Stimulated activated CD4-positive, alpha-beta T cell treated with anti-CD3 and anti-CD28 coated beads, Interleukin-1b, Interleukin-23, amount 100 ng/mL, for 4 hours (primary cell): ENCODE measurements at regions not wholly inside any gene's neighbourhood (a gene's known extent, or its start where the extent isn't known, plus 50 kb on each side); places are given as distances from the start of the nearest gene placed in this dataset.
A peak's percentile ranks its signal among the peaks of the same experiment; 100 is the strongest.
"Not testable (repeated sequence)": the region's sequence is repeated elsewhere in the genome, so short reads cannot be mapped to it uniquely, and the experiment has no call there.

Source experiments
- DNase-seq, 2 donors: peaks; one replicate each; pipeline ENCODE4 v3.0.0-alpha.2; 2020; ENCODE audit warnings: low read depth in 2 of 2

DNA sequence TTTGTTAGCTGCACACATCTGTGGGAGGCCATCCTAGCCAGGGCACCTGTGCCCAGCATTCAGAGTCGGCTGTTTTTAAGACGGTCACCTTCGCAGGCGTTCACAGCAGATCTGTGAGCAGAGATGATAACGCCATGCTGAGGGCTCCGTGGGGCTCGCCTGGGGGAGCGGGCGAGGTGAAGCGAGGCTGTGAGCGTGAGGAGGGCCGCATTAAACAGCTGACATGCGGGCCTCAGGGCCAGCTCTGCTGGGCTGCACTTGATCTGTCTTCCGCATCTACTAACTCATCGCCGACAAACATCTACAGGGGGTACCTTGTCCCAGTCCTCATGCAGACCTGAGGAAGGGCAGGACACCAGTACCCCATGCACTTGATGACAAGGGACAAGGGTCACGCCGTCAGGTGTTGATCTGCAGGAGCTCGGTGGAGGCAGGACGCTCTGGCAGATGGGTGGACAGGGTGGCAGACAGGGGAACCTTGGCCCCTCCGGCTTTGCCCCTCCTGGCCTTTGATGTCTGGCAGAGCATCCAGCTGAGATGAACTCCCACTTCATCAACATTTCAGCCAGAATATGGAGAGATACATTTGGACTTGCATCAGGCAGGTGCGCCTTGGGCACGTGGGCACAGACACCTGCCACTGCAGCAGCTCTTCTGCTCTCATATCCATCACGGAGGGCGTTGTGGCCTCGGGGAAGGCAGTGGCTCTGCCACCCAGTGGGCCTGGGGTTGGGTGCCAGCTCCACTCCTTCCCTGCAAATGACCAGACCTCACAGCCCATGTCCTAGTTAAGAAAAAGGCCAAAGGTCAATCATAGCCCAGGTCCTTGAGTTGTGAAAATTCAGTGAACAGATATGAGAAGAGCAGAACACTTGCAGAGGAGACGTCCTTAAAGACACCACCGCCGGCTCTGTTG is 822.9 kb downstream of the BRD1 start:
- no peak for DNase-seq

DNA sequence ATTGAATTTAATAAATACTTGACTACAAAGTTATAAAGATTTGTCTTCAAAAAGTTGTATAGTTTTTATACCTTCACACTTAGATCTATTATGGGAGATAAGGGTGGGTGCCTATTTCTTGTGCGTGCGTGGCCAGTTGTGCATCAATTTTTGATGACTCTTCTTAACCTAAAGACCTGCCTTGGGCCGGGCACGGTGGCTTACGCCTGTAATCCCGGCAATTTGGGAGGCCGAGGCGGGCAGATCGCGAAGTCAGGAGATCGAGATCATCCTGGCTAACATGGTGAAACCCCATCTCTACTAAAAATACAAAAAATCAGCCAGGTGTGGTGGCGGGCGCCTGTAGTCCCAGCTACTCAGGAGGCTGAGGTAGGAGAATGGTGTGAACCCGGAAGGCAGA is 830.1 kb downstream of the BRD1 start:
- DNase-seq: not testable (repeated sequence)

DNA sequence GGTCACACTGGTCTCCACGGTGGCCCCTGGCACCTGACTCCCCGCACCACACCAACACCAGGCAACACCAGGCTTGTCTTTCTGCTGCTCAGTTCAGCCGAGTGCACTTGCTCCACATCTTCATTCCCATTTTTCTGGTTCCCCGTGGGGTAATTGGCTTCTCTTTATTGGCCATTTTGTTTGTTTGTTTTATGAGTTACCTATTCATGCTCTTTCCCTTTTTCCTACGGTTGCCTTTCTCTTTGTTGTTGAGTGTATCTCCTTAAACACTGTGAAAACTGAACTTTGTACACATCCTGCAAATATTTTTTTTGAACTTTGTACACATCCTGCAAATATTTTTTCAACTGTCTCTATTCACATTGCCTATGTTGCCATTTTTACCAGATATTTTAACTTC is 834.0 kb downstream of the BRD1 start:
- no peak for DNase-seq

DNA sequence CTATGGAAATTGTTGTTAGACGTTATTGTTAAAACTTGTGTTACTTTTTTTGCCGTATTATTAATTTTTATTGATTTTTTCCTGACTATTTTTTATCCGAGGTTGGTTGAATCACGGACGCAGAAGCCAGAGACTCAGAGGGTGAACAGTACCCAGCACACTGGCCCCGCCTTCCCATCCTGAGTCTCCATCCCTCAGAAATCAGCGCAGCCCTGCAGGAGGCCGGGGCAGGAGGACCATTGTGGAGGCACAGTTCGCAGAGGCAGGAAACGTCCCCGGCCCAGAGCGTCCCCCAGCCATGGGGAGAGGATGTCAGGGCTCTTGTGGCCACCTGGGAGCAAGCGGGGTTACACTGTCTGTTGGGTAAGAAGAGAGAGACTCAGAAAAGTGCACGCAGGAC is 843.0 kb downstream of the BRD1 start:
- no peak for DNase-seq

DNA sequence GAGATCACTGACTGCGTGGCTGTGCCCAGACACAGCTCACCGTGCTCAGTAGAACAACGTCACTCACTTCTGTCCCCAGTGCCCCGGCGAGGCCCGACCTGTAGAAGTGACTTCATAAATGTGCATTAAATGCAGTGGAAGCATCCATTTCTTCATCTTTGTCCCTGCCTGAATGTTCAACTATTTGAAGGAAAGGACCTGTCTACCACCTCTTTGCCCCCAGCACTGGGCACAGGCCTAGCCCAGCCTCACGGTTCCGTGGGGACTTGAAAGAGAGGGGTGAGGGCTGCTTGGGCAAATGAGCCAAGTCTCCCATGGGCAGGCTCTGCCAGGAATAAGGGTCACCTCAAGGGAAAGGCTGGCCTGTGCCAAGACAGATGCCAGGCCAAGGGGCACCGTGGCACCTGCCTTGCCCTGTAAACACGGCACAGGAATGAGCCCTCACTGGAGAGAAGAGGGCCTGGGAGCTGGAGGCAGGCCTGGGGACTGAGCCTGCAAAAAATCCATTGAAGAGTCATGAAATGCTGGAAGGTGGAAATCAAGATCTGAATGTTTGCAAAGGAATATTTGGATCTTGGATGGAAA is 845.3 kb downstream of the BRD1 start:
- DNase-seq: no peak

DNA sequence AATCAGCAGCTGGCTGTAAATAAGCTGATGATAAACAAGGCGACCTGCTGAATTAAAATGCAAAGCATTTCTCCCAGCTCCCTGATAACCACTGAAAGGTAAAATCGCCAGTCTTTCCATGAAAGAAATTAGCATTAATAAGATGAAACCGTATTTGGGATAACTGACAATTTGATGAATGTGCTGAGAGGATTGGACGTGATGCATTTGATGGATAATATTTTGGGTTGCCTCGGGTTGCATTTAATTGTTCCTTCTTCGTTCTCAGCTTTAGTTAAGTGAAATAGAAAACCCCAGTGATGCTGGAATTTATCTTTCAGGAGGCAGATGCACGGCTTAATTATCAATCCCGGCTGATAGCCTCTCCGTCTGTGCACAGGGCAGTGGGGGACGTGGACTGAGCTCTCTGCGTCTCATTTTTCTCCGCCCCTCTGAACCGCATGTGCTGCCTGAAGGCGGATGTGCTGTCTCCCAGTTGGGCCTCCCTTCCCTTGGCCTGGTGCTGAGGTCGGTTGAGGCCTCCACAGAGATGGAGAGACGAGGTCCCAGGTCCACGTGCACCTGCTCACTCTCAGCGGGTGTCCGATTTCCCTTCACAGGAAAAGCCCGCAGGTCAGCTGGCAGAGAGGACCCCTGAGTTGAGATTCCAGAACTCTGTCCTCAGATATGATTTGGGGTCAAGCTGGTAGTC is 846.2 kb downstream of the BRD1 start:
- DNase-seq: no peak

DNA sequence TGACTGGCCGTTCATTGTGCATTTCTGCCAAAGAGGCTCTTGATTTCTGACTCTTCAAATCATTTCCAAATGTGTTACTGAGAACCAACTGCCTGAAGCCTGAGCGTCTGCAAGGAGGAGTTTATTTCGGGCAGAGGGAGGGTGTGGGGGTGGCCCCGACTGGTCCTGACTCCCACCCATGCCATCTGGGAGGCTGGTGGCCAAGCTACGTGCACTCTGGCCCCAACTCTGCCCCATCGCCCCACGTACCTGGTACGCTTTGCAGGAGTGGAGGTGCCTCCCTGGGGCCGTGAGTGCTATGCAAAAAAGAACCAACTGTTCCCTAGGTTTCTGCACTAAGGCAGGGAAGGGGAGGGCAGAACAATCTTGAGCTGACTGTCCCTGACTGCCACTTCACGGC is 846.8 kb downstream of the BRD1 start:
- no peak for DNase-seq

DNA sequence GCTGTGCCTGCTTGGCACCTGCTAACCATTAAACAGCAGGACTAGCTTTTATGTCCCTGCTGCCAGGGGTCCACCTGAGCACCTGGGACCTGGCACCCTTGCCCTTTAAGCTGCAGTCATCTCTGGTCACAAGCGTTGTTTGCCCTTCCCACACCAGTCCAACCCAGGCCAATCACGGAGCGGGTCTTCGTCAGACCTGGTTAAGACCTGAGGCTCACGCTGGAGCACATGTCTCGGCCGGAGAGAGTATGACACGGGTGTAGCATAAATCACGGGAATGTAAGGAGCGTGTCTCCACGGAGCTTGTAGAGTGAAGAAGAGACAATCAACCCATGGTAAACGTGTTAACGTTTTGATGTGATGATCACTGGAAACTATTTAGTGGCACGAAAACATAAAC is 847.3 kb downstream of the BRD1 start:
- no peak for DNase-seq

DNA sequence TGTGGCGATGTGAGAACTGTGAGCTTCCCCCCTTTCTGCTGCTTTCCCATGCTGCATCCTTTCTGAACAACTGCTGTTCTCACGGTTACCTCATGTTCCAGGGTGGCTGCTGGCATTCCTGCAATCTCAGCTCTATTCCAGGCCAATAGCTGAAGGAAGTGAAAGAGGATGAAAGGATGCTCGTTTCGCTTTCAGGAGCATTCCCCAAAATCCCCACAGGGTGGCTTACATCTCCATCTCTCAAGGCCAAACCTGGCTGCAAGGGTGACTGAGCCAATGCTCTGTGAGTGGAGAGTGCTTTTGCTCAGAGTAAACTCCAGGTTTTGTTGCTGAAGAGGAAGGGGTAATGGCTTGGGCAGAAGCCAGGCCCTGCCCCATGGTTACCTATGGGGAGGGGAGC is 848.2 kb downstream of the BRD1 start:
- DNase-seq: no peak

DNA sequence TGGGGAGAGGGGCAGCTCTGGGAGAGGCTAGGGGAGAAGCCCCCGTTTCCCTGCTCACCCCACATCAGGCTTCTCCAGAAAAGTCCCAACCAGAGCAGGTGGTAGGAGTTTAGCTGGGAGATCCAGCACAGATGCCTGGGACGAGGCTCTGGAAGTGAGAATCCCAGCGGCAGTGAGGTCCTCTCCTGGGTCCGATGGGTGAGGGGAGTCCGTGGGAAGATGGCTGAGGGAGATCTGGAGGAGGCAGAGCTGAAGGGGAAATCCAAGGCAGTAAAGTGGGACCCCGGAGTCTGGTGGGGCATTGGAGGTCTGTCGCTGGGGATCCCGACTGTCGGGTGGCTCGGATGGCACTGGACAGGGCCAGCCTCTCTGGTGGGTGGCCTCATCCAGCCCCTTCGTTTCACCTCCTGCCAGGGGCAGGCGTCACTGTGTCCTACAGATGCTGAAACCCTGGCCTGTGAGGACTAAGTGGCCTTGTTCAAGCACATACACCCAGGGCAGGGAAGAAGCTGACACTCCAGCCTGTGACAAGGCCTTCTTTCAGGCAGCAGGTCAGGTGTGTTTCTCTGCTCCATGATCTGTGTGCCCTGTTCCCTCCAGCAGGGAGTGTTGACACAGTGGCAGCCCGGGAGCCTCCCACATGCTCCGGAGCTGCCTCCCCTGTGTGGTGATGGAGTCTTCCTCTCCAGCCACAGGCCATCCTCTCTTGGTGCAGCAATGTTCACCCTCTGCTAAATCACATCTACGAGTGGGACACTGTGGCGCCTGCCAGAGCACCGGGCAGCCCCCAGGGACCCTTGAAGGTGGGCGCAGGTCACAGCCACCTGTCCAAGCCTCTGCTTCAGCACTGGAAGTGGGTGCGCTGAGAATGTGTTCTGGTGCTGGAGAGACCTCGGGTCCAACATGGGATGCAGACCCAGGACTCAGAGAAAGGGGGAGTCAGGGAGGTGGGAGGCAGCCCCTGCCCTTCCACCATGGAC is 850.8 kb downstream of the BRD1 start:
- no peak for DNase-seq

DNA sequence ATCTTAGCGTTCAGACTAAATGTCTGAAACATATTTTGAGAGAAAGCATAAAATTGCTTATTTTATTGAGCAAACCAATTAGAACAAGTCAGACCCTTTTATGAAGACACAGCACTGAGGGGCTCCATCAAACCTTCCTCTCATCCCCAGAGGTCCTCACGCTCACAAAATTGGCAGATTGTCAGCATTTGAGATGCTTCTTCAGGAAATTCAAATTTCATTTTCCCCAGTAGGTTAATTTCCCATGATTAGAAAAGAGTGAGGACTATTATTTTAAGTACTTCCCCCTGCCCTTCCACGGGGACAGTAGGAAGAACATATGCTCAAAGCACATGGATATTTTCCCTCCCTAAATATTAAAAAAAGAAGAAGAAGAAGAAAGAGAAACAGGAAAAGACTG is 851.8 kb downstream of the BRD1 start:
- no peak for DNase-seq

DNA sequence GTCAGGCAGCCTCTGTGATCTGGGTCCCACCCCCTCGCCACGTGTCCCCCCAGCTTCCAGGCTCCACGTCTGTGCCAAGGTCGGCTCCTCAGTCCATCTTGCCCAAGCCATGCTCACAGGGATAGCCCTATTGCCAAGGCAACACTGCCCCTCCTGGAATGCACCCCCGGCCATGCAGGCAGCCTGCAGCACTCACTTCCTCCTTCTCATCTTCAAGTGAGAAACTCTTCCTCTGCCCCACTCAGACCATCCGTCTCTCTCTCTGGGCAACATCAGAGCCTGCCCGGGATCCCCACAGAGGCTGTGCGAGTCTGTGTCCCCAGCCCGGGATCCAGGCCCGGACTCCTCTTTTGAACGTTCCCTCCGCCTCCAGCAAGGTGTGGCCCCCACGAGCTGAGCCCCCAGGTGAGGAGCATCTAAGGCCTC is 852.3 kb downstream of the BRD1 start:
- no peak for DNase-seq

DNA sequence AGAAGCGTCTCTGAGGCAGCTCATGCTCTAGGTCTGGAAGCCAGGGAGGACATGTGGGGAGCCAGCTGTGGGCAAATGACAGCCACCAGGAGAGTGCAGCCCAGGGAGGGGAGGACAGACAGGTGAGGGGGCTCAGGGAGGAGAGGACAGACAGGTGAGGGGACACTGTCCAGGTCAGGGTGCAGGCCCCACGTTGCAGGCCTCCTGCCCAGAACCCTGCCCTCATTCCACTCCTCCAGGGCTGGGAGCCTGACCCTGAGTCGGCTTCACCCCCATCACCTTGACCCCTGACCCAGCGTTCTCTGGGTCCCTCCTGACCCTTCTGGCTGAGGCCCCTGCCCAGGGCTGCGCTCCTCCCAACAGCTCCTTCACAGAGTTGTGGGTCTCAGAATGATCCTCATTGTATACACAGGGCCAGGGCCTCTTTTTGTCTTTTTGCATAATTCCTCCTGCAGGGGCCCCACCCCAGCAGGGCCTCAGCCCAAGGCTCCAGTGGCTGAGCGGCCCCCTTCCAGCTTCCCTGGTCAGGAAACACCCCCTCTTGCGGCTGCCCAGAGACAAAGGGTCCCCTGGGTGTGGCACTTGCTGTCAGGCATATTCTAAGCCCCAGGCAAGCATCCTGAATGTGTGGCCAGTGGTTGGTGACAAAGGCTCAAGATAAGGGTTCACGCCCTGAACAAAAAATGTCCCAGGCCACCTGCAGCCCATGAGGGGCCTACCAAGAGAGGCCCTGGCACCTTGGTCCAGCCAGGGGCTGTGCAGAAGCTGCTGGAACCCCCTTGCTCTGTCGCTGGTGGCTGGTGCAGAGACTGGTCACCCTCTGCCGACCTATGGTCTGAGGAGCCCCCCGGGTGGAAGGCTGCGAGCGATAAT is 853.0 kb downstream of the BRD1 start:
- no peak for DNase-seq

DNA sequence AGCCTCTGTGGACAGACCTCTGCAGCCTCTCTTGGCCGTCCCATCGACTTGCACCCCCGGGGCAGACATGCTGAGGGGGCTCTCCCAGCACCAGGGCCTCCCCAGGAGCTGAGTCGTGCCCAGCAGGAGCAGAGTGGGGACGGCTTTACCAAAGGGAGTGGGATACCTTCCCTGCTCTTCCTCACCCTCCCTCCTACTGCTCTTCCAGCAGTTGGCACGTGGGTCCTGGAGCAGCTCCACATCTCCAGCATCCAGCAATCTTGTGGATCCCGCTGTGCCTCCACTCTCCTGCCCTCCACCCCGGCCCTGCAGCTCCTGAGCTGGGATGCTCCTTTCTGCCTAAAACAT is 854.0 kb downstream of the BRD1 start:
- no peak for DNase-seq

DNA sequence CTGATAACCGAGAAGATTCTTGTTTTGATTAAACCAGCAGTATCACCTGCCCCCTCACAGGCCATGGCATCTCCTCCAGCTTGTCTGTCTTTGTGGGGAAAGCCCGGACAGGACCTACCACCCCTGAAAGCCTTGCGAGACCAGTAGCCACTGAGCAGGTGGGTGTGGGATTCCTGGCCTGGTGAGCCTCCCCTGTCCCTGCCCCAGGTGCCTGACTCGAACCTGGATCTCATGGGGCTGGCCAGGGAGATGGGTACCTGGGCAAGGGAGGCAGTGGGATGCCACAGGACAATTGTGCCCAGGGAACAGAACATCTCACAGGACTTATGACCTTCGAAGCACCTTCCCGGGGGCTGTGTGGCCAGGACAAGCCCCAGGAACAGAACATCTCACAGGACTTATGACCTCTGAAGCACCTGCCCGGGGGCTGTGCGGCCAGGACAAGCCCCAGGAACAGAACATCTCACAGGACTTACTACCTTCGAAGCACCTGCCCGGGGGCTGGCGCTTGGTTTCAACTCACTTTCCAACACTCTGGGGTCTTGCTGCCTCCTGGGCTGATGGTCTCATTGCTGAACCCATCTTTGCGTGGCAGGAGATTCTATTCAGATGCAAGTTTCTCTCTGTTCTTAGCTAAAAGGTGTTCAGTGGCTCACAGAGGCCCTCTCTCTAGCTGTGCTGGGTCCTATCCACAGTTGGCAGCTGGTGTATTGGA is 854.5 kb downstream of the BRD1 start:
- DNase-seq: no peak

DNA sequence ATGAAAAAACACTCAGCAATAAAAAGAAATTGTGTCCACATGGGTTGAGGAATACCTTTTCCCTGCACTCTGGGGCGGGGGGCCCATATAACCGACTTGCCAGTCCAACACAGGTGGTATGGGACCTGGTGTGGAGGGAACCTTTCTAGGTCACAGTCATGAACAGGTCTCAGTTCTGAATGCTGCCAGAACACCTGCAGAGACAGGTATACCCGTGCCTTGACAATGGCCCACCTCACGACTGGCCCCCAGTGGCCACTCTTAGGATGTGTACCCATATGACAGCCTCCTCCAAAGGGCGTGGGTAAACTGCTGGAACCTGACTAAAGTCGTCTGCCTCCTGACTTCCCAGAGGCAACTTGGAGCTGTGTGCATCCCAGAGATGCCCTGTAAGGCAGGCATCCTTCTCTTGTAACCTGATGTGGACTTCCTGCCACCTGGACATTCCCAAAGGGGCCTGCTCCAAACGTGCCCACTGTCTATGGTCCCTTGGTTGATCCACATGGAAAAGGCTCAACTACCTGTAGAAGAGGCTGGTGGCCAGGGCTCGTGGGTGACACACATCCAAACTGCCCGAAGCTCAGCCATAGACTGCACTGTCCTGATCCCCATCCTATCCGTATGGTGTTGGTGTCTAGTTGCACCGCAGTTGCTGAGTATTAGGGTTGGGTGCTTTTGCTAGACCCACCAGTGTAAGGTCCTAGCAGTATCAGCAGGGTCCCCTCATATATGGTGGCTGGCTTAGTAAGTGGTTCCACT is 859.3 kb downstream of the BRD1 start:
- DNase-seq: peak in 1 of 2 donors; percentile 7

DNA sequence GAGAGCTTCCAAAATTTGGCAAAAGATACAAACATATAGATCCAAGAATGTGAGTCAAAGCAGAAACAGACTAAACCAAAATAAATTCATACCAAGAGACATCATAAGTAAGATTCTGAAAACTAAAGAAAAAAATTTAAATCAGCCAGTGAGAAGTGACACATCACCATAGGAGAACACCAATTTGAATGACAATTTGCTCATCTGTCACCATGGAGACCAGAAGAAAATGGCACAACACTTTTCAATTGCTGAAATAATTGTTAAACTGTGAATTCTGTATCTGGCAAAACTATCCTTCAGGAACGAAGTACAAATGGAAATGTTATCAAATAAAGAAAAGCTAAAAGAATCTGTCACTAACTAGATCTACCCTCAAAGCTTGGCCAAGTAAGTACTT is 864.3 kb downstream of the BRD1 start:
- DNase-seq: no peak

DNA sequence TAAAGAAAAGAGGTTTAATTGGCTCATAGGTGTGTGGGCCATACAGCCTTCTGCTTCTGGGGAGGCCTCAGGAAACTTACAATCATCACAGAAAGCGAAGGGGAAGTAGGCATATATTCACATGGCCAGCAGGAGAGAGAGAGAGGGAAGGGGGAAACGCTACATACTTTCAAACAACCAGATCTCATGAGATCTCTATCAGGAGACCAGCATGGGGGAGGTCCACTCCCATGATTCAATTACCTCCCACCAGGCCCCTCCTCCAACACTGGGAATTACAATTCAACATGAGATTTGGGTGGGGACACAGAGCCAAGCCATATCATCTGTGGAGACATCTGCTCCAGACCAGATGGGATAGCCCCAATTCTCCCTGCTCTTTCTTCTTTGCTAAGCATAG is 866.0 kb downstream of the BRD1 start:
- no peak for DNase-seq

DNA sequence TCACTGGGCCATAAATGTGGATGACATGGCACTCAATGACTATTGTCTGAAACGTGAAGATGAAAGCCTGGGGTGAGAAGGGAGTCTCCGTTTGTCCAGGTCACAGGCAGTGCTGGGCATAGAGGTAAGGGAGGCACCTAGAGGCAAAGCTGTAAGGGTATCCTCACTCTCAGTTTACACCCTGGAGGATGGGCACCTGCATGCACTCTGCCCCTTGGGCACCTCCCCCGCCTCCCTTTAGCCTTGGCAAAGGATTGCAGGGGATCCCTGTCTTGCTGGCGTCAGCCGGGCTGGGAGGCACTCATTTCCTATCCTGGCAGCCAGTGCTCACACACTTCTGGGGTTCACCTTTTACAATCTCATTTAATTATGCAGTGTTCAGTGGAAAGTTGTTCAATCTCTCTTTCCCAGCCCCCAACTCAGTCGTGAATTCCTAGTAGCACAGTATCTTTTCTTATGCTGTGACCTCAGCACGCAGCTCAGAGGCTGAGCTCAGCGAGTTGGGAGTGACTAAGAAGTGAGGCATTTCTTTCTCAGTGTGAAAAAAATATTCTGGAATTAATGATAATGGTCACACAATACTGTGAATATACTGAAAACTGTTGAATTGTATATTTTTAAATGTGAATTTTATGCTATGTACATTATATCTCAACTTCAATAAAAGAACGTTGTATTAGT is 866.6 kb downstream of the BRD1 start:
- no peak for DNase-seq
